ENCODE measurements at regions not wholly inside any gene's neighbourhood (a gene's known extent, or its start where the extent isn't known, plus 50 kb on each side); places are given as distances from the start of the nearest gene placed in this dataset.

DNA sequence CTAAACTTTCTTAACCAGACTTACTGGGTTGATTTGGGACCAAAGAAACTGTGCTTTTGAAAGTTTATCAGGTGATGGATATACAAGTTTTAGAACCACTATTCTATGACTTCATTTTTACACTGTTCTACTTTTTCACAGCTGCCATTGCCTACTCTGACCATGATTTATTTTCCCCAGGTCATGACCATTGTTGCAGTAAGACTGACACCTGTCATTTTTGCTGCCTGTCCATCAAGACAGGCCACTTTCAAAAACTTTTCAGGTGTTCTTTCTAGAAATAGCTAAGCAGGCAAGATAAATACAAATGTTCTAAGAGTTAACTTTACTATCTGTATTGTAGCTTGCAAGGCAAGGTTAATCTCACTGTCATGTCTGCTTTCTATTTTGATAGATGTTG lies 147.9 kb upstream of the SEMA3C start:
- no peak for TF ChIP-seq POLR2A (IDR thresholded peaks at IDR 0.05)
- TF ChIP-seq, protein P1, sequence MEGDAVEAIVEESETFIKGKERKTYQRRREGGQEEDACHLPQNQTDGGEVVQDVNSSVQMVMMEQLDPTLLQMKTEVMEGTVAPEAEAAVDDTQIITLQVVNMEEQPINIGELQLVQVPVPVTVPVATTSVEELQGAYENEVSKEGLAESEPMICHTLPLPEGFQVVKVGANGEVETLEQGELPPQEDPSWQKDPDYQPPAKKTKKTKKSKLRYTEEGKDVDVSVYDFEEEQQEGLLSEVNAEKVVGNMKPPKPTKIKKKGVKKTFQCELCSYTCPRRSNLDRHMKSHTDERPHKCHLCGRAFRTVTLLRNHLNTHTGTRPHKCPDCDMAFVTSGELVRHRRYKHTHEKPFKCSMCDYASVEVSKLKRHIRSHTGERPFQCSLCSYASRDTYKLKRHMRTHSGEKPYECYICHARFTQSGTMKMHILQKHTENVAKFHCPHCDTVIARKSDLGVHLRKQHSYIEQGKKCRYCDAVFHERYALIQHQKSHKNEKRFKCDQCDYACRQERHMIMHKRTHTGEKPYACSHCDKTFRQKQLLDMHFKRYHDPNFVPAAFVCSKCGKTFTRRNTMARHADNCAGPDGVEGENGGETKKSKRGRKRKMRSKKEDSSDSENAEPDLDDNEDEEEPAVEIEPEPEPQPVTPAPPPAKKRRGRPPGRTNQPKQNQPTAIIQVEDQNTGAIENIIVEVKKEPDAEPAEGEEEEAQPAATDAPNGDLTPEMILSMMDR (IDR thresholded peaks at IDR 0.05): no peak

Measured in thyroid gland (tissue), 4 donors.